Middle frontal gyrus (tissue), 1 donor: ENCODE measurements at regions not wholly inside any gene's neighbourhood (a gene's known extent, or its start where the extent isn't known, plus 50 kb on each side); places are given as distances from the start of the nearest gene placed in this dataset.

Source experiments
- DNase-seq: peaks from one replicate; pipeline ENCODE4 v3.0.0-alpha.2; 2015; ENCODE audit warnings: low spot score; ENCODE audit errors: extremely low spot score

DNA sequence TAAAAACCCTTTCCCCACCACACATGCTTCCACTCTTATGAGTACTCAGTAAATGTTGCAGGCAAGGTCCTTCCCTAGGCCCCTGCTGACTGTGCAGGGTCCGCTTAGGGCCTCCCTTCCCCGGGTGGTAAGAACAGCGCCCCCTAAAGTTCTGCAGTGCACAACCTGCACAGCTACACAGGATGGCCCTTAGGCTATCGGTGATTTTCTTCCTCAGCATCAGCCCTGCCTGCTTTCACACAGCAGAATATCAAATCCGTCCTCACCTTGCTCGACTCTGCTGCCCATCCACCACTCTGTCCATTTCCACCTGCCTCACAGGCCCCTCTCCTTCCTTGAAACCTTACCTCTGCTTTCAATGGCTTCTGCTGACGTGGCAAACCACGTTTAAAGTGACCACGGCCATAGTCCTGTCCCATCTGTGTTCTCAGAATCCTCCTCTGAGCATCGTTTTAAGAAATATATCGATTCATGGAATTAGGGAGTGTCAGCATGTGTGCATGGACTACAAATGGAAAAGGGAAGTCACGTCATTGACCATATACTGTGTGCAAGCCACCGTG is 51.4 kb upstream of the TMEM132E start:
- no peak for DNase-seq

DNA sequence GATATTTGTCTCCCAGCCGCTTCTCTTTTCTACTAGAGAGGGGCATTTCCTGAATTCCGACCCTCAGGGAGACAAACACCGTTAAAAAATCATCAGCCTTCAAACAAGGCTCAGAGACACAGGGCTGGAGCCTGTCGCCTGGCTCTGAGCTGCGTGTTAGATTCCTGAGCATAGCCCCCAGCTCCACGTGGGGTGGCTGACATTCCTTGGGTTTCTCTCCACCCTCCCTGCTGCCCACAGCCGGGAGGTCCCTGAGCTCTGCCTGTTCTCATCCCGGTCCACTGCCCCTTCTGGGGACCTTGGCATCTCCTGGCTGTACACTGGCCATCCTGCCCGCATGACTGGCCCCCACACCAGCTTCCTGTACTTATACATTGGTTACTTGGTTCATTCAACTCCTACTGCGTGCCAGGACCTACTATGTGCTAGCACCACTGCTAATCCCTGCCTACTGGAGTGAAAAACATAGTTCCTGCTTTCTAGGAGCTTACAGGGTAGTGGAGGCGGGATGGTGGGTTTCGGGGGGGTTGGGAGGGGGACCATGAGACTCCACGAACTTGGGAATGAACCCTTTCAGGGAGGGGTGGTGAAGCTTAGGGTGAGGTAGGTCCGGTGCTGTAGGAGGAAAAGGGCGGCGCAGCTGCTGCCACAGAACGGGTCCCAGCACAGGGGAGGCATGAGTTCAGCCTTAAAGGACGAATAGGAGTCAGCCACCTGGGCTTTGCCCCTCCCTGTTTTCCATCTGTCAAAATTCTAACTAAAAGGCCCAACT is 52.1 kb upstream of the TMEM132E start:
- no peak for DNase-seq

DNA sequence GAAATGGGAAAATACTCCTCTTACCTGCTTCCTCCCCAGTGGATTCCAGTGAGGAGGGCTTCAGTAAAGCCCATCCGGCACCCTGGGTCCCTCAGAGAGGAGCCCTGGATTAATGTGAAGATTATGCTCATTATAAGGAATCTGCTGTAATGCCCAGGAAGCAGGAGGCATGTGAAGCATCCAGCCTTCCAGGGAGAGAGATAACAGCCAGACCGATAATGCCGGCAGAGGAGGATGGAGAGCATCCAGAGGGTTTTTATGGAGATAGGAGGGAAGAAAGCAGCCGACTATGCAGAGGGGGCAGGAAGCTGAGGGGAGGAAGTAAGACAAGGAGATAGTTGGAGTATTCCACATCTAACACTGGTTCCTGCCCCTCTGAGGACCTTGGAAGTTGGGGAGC is 53.7 kb upstream of the TMEM132E start:
- DNase-seq, result no peak

DNA sequence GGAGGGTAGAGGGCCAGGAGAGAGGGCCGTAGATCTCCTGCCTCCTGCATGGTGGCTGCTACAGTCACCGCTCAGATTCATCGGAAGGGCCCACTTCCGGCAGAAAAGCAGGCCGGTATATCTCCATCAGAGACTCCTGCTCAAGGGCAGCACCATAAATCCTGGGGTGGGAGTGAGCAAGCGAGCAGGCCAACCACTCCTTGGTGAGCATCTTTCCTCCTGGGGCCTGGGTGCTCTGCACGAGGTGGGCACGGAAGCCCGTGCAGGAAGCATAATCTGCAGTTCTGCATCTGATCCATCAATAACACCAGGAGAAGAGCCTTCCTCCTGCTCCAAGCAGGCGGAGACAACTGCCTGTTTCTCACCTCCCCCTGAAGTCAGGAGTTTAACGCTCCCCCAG is 57.4 kb upstream of the TMEM132E start:
- no peak for DNase-seq

DNA sequence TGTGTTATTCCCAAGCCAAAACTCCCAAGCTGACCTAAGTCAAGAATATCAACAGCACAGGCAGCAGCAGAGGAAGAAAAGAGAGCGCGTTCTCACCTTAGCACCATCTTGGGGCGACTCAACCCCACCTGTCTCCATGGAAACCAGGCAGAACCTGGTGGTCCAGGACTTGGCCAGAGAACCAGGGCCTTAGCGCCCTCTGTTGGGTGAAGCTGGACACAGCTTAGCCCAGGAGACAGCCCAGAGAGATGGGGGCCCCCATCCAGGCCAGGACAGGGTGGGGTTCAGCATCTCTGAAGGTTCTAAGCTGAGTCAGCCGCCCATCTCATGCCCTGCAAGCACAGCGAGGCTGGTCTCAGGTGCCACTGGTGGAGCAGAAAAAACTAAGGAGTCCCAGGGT is 60.1 kb upstream of the TMEM132E start:
- no peak for DNase-seq

DNA sequence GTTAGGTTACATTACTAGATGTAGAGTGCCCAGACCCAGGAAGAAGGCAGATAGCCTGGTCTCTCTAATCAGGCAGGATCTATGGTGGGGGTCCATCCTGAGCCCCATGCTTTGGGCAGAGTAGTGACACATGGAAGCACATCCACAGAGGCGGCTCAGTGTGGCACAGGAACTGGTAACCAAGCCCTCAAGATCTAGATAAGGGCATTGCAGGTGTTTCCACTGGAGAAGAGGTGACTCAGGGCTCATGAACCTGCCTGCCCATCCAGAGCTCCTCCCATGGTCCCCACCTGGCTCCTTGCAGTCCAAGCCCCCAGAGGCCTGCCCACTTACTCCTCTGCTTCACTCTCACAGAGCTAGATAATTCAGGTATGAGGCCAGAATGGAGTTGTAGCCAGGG is 62.0 kb upstream of the TMEM132E start:
- no peak for DNase-seq

DNA sequence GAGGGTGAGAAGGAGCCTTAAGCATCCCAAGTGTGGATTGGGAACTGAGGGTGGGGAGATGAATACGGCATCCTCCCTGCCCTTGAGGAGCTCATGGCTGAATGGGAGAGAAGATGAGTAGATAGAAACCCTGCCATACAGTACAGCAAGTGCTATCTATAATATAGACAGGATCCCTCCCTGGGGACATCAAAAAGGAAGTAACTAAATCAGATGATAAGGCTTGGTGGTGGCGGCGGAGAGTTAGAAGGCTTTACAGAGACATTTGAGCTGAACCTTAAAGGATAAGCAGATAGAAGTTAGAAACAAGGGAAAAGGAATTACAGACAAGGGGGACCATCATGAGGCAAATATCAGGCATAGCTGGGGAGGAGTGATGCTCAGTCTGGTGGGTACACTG is 67.5 kb upstream of the TMEM132E start:
- DNase-seq, result no peak

DNA sequence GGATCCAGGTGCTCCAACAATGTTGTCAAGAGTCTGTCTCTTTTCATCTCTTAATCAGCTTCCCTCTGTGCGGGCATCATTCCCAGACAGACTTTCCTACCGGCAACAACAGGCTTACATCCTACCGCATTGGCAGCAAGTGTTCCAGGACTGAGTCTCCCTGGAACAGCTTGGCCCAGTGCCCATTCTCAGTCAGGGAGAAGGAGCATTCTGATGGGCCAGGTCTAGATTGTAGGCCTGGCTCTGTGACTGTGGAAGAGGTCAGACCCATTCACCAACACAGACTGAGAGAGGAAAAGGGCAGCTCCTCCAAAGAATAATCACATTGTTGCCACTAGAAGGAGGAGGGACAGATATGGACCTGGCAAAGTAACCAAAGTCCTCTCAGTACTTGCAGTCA is 68.1 kb upstream of the TMEM132E start:
- no peak for DNase-seq

DNA sequence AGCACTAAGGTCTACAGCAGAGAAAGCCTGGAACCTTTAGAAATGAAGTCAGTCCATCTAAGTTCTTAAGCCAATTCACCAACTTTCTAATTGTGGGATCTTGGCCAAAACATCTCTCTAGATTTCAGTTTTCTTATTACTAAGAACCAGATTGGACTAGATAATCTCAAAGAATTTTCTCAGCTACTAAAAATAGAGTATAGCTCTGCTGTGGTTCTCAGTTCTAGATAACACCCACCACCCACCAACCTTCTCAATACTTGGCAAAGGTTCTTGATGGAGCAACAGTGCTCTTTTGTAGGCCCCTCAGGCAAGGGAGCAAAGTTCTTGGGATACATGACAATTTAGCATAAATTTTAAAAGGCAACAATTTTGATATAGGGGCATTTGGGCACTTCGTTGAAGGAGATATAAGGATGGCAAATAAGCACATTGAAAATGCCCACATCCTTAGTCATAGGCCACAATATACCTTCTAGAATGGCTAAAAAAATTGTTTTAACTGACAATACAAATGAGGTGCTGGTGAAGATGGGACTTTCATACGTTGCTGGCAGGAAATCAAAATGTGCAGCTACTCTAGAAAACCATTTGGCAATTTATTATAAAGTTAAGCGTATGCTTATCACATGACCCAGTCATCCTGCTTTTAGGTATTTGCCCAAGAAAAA is 74.4 kb upstream of the TMEM132E start:
- no peak for DNase-seq

DNA sequence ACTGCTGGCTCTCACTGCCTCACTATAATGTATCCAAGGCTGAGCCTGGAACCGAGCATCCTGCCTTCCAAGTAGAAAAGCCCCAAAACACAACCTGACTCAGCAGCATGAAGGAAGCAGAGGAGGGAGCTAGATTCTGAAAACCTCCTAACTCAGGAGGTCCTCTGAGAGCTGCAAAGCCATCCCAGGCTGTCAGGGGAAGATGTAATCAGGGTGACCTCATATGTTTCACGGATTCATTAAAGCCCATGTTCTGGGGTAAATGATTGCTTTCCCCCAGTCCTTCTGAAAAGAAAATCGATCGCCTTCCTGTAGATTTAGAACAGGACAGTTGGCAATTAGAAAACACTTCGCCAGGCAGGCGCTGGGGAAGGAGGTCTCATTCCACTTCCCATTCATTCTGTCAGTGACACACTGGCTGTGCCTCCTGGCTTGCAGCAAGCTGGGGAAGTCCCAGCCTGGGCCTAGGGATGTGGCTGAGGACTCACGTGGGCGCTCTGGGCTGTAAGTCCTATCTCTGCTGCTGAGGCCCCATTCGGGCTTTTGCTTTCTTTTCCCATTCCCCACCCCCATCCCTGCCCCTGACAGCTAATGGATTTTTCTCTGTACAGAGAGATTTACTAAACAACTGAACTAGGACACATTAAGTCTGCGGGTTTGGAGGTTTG is 75.7 kb upstream of the TMEM132E start:
- DNase-seq, result no peak

DNA sequence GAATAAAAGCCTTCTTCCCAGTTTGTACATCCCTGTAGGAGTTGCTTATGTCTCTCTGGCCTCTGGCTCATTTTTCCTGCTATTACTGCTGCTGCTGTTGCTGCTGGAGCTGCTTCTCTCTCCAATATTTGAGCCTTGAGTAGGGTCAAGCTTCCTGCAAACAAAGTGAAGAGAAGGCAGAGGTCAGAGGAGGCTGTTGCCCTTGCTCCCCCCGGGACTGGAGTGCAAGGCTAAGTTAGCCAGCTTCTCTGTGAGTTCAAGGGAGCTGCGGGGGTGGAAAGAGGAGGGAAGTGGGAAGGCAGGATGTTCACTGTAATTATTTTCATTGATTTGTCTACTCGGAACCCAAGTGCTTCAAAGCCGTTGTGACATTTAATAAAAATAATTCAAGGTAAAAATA is 77.0 kb upstream of the TMEM132E start:
- DNase-seq, result no peak

DNA sequence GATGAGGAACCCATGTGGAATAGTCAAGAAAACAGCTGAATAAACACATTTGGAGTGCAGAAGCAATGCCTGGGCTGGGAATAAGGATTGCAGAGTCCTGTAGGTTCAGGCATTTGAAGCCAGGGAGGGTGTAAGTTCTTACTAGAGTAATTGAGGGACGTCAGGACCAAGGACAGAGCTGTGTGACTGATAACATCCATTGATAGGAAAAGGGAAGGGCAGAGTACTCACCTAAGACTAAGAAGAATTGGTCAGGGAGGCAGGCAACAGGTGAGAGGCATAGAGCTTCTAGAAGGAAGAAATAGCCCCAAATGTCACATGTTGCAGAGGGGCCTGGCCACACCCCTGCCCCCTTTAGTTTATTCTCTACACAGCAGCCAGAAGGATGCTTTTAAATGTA is 79.8 kb upstream of the TMEM132E start:
- DNase-seq, result no peak

DNA sequence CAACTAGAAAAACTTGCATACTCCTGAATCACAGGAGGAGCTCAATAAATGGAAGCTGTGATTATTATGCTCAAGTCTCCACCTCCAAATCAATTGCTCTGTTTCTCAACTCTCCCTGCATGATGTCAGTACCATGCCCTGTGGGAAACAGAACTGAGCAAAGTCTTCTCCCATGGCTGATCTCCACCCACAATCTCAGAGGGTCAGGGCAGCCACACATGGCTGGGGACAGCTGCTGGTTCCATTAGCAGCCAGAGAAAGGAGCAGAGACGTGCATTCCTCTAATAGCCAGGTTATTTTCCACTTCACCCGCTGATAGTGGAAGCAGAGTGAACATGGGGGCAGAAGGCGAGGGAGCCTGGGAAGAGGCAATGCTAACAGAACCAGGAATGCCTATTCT is 85.5 kb upstream of the TMEM132E start:
- no peak for DNase-seq

DNA sequence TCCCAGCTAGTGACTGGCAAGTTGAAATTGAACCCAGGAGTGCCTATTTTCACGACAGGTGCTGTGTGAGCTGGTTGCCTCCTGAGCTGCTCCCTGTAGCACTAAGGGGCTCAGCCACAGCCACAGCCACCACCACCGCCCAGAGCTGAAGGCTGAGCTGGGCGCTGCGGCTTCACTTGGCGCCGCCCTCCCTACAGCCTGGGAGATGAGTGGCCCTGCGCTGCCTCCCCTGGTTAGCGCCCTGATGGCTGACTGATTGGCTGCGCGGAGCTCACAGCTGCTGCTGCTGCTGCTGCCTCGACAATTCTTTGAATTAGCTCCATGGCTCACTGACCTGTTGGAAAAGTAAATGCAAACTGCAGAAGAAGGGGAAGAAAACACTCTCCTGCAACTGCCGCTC is 91.8 kb upstream of the TMEM132E start:
- DNase-seq, result no peak

DNA sequence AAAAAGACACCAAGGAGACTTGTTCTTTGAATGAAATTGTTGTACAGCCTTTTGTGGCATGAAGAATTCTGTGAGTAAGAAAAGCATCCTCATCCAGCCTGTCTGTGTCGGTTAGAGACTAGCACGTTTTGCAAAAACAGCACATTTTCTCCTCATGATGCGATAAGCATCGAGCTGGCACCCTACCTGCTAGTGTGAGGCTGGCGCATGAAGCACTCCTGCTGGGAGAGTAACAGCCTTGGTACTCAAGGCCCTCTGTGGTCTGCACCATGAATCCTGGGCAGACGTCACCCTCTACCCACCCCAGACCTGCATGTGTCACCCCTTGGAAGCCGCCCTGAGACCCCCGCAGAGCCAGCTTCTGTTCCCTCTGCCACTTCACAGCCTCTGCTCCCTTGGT is 92.6 kb upstream of the TMEM132E start:
- no peak for DNase-seq

DNA sequence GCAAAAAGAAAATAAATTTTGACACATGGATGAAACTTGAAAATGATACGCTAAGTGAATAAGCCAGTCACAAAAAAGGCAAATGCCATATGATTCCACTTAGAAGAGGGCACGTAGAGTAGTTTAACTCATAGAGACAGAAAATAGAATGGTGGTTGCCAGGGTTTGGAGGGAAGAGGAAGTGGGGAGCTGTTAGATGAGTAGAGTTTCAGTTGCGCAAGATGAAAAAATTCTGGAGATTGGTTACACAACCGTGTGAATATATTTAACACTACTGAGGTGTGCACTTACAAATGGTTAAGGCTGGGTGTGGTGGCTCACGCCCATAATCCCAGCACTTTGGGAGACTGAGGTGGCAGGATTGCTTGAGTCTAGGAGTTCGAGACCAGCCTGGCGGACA is 93.4 kb upstream of the TMEM132E start:
- DNase-seq, result no peak

DNA sequence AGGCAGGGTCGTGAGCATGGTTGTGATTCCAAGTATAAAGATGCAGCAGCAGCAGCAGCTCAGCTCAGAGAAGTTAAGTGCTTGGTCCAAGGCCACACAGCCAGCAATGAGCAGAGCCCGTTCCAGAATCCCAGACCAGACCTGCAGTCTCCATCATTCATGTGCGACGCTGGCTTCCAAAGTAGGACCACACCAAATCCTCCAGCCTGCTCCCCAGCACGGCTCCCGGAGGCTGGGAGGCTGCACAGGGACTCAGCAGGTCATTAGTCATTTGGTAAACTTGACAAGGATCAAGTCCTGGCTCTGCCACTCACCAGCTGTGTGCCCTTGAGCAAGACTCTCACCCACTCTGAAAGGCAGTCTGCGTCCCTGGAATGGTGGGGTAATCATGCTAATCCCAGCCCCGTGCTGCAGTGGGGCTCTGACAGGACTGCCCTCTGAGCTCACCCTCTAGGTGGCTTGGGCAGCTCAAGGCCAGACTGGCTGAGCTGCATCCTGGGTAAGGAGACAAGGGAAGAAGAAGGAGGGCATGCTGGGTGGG is 95.1 kb upstream of the TMEM132E start:
- DNase-seq, result no peak

DNA sequence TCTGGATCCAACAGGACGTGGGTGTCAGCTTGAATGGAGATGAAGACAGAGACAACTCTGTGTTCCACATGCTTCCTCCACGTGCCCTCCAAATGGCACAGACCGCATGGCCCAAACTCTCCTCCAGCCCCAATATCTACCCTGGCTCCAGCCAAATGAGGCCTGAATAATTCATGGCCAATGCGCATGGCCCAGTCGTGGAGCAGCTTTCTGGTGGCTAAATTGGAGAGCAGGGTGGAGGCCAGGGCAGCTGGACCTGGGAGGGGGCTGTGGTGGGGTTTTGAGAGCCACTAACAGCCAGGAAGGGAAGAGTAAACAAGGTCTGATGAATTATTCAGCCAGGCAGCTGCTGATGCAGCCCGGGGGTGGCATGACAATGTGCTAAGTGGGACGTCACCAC is 96.7 kb upstream of the TMEM132E start:
- DNase-seq, result no peak

DNA sequence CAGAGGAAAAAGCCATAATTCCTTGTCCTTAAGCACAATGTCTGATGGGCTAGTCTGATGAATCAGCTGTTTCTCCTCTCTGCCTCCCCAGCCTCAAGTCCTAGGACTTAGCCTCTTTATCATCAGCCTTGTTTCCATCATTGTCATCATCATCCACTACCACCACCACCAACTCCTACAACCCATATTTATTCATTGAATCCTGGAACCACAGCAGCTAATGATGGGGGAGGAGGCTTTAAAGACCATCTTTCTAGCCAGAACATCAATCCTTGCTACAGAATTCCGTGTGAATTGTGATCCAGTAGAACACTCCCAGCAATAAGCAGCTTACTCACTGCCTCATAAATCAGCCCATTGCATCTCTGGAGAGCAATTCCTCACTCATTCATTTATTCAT is 97.6 kb upstream of the TMEM132E start:
- DNase-seq, result no peak

DNA sequence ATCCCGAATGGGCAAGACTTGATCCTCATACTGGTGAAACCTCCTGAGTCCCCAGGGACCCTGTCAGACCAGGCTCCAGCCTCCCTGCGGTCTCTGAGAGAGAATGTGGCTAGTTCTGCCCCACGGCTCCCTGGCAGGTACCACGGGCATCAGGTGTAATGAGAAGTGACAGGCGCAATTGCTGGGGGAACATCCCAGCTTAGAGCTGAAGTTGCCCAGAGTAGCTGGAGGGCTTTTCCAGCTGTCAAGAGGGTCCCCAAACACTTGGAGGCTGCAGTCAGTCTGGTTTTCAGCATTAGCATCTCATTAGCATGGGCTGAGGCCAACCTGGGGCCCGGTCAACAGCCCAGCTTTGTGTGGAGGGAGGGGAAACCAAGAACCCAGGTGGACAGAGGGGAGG is 100.0 kb upstream of the TMEM132E start:
- no peak for DNase-seq

DNA sequence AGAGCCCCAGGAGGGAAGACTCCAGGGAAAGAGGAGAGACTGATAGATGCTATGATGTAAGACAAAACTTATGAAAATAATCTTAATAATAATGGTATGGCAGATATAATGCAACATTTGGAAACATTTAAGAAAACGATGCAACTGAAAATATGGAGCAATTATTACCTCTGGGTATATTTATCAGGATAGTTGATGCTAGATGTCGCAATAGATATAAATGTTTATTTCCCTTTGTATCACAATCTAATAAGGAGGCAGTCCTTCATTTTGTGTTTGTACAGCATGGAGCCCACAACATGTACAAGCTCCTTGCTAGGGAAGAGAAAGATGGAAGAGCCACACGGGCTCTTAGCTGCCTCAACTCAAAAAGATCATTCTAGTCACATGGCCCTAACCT is 101.1 kb upstream of the TMEM132E start:
- no peak for DNase-seq

DNA sequence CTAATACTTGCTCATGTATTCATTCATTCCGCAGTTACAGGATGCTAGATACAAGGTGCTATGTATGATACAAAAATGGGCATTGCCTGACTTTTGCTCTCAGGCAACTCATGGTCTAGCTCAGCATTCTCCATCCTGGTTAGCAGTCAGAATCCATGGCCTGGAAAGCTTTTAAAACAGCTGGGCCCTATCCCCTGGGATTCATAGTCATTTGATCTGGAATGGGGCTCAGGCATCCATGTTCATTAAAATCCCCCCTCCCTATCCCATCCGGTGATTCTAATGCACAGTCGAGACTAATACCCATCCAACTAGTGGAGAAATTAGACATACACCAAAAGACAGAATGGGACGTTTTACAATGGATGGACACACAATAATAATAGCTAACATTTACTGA is 104.1 kb upstream of the TMEM132E start:
- no peak for DNase-seq
